ES-I3 (cell line): ENCODE measurements at regions not wholly inside any gene's neighbourhood (a gene's known extent, or its start where the extent isn't known, plus 50 kb on each side); places are given as distances from the start of the nearest gene placed in this dataset.
"Not testable (repeated sequence)": the region's sequence is repeated elsewhere in the genome, so short reads cannot be mapped to it uniquely, and the experiment has no call there.

Experiments
- H3K36me3 ChIP-seq: 2 replicates; pipeline ENCODE4 v1.6.1; 2013; ENCODE audit warnings: mild to moderate bottlenecking, low read length, control low read depth, moderate library complexity; ENCODE audit not compliant: insufficient read depth
- H3K4me1 ChIP-seq: 2 replicates; pipeline ENCODE4 v1.6.1; 2013; ENCODE audit warnings: mild to moderate bottlenecking, control low read depth, low read length; ENCODE audit not compliant: insufficient read depth
- H3K9ac ChIP-seq: 2 replicates; pipeline ENCODE4 v1.6.1; 2013; ENCODE audit warnings: low read depth, mild to moderate bottlenecking, low read length, moderate library complexity
- H3K9me3 ChIP-seq: 2 replicates; pipeline ENCODE4 v1.6.1; 2013; ENCODE audit warnings: mild to moderate bottlenecking, low read length, moderate library complexity; ENCODE audit not compliant: control insufficient read depth, insufficient read depth

- Histone ChIP-seq H3K9ac (no peak overlapping the region), H3K36me3 (no peaks in the 10 kb centered on the region), H3K9me3 (no peaks in the 10 kb centered on the region), H3K4me1 (no peaks in the 10 kb centered on the region)
Observed at GRCh38 chr5:21419383-21419782, 1431.4 kb upstream of the CDH18 start.

DNA sequence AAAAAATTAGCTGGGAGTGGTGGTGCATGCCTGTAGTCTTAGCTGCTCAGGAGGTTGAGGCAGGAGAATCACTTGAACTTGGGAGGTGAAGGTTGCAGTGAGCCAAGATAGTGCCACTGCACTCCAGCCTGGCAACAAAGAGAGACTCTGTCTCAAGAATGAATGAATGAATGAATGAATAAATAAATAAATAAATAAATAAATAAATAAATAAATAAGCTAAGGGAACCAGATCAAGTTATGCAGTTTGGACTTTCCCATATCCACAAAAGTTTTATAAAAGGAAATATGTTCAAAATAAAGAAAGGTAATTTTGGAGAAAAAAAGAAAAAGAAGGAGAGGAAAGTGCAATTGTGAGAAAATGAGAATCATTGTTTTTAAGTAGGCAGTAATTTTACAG lies 1414.1 kb upstream of the CDH18 start:
- not testable (repeated sequence) for H3K4me1 ChIP-seq, H3K9me3 ChIP-seq, H3K36me3 ChIP-seq, H3K9ac ChIP-seq

GRCh38 chr5:21398511-21398910 lies 1410.5 kb upstream of the CDH18 start:
- Histone ChIP-seq H3K9ac (no peak overlapping the region), H3K9me3 (no peaks in the 10 kb centered on the region), H3K36me3 (no peaks in the 10 kb centered on the region), H3K4me1 (no peaks in the 10 kb centered on the region)

DNA sequence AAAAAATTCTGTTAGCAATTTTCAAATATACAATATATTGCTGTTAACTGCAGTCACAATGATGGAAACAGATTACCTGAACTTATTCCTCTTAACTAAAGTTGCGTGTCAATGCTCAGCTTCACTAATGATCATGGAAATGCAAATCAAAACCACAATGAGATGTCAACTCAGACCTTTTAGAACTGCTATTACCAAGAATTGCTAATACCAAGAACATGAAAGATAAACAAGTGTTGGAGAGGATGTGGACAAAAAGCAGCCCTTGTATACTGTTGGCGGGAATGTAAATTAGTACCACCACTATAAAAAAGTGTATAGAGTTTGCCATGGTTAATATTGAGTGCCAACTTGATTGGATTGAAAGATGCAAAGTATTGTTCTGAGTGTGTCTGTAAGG lies 1409.7 kb upstream of the CDH18 start:
- Histone ChIP-seq H3K9me3 (no peaks in the 10 kb centered on the region), H3K9ac (no peak overlapping the region), H3K4me1 (no peaks in the 10 kb centered on the region), H3K36me3 (no peaks in the 10 kb centered on the region)

GRCh38 chr5:21391506-21391905 lies 1403.5 kb upstream of the CDH18 start:
- Histone ChIP-seq H3K9ac (no peak overlapping the region), H3K4me1 (no peaks in the 10 kb centered on the region), H3K9me3 (no peaks in the 10 kb centered on the region), H3K36me3 (no peaks in the 10 kb centered on the region)

GRCh38 chr5:21360754-21361153 lies 1372.8 kb upstream of the CDH18 start:
- H3K9ac ChIP-seq, H3K4me1 ChIP-seq, H3K9me3 ChIP-seq, H3K36me3 ChIP-seq: not testable (repeated sequence)

- not testable (repeated sequence) for H3K9me3 ChIP-seq, H3K9ac ChIP-seq, H3K36me3 ChIP-seq, H3K4me1 ChIP-seq
Observed at GRCh38 chr5:21341948-21342261, 1353.9 kb upstream of the CDH18 start.

DNA sequence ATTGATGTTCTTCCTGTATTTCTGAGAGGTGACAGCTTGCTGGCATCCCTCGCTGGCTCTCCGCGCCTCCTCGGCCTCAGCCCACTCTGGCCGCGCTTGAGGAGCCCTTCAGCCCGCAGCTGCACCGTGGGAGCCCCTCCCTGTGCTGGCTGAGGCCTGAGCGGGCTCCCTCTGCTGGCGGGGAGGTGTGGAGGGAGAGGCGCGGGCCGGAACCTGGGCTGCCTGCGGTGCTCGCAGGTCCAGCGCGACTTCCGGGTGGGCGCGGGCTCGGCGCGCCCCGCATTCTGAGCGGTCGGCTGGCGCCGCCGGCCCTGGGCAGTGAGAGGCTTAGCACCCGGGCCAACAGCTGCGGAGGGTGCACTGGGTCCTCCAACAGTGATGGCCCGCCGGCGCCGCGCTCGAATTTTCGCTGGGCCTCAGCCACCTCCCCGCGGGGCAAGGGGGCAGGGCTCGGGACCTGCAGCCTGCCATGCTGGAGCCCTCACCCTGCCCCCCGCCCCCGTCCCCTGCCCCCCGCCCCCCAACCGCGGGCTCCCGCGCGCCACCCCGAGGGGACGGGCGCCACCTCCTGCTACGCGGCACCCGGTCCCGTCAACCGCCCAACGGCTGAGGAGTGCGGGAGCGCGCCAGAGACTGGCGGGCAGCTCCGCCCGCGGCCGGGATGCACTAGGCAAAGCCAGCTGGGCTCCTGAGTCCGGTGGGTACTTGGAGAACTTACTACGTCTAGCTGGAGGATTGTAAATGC lies 1353.4 kb upstream of the CDH18 start:
- not testable (repeated sequence) for H3K4me1 ChIP-seq, H3K9ac ChIP-seq, H3K9me3 ChIP-seq, H3K36me3 ChIP-seq

DNA sequence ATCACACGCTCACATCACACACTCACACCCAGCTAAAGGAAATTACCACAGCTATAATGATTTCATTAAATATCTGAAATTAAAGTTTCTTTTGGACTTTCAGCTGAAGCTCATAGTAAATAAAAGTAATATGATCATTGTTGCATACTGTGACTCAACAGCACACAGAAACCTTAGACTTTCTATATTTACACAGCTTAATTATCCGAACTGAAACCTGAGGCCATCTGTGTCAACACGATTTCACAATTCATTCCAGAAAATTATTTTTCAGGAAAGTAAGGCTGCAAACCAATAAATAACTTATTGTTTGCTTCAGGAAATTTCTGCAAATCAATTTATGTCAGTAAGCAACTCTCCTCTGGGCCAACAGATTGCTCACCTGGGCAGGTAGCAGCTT lies 1352.2 kb upstream of the CDH18 start:
- not testable (repeated sequence) for H3K9me3 ChIP-seq, H3K9ac ChIP-seq, H3K4me1 ChIP-seq, H3K36me3 ChIP-seq

- not testable (repeated sequence) for H3K9me3 ChIP-seq, H3K9ac ChIP-seq, H3K36me3 ChIP-seq, H3K4me1 ChIP-seq
Observed at GRCh38 chr5:21336478-21336877, 1348.5 kb upstream of the CDH18 start.

DNA sequence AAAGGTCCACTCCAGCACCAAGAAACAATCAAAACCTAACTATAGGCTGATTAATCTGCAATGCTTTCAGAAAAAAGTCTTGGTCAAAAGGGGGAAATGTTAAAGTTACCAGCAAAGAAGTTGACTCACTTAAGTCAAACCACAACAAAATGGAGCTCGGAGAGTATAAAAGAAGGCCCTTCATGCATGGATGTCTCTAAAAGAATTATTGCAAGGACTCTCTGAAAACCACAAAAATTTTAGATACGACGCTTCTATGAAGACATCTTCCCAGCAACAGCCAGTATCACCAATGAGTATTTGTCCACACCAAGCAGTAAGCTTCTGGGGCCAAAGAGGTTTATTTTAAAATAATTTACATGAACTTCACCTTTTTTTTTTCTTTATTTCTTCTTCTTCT lies 1327.4 kb upstream of the CDH18 start:
- not testable (repeated sequence) for H3K36me3 ChIP-seq, H3K9ac ChIP-seq, H3K4me1 ChIP-seq, H3K9me3 ChIP-seq

- H3K9me3 ChIP-seq, H3K9ac ChIP-seq, H3K4me1 ChIP-seq, H3K36me3 ChIP-seq: not testable (repeated sequence)
Observed at GRCh38 chr5:21301205-21301604, 1313.2 kb upstream of the CDH18 start.

DNA sequence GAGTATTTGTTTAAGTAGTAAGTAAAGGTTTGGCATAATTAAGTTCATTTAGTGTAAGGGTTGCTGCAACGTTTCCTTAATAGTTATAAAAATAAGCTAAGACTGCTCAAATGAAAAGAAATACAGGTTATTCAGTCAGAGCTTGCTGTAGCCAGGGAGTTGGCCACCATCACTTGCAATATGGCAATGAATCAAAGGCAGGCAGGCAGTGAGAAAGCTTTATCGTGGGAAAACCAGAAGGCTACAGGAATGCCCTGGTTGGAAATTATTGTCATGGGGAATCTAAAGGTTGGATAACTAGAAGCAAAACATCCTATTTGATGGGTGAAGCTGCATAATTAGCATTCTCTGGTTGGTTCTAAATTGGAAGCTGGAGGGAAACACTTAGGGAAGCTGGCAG lies 1286.4 kb upstream of the CDH18 start:
- H3K4me1 ChIP-seq, H3K36me3 ChIP-seq, H3K9me3 ChIP-seq, H3K9ac ChIP-seq: not testable (repeated sequence)

- Histone ChIP-seq H3K9ac (no peak overlapping the region), H3K4me1 (no peaks in the 10 kb centered on the region), H3K36me3 (no peaks in the 10 kb centered on the region), H3K9me3 (no peaks in the 10 kb centered on the region)
Observed at GRCh38 chr5:21263361-21263760, 1275.4 kb upstream of the CDH18 start.

- Histone ChIP-seq H3K9me3 (no peaks in the 10 kb centered on the region), H3K4me1 (no peaks in the 10 kb centered on the region), H3K36me3 (no peaks in the 10 kb centered on the region), H3K9ac (no peak overlapping the region)
Observed at GRCh38 chr5:21254161-21254560, 1266.2 kb upstream of the CDH18 start.

DNA sequence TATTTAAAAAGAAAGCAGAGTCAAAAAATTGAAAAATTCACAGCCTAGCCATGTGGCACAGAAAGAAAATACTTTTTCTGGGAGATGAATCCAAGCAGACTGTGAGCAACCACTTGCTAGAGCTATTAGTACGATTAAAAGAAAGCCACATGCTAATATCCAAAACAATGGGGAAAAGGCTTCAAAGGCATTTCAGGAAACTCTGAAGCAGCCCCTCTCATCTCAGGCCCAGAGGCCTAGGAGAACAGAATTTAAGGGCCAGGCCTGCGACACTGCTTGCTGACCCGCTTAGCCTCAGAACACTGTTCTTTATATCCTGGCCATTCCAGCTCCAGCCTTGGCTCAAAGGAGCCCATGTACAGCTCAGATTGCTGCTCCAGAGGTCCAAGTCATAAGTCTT lies 1257.0 kb upstream of the CDH18 start:
- H3K9ac ChIP-seq = no peak overlapping the region
- H3K4me1 ChIP-seq = no peaks in the 10 kb centered on the region
- H3K36me3 ChIP-seq = no peaks in the 10 kb centered on the region
- no peaks in the 10 kb centered on the region for H3K9me3 ChIP-seq
